Upper lobe of right lung (tissue), 1 donor: ENCODE measurements at regions not wholly inside any gene's neighbourhood (a gene's known extent, or its start where the extent isn't known, plus 50 kb on each side); places are given as distances from the start of the nearest gene placed in this dataset.

Source experiments
- ATAC-seq: fragments of 200-7000 bp; cut with Tn5 transposase; one replicate; pipeline ENCODE4 v1.9.1; 2020; ENCODE audit warnings: mild to moderate bottlenecking, moderate library complexity
- DNase-seq: peaks from one replicate; pipeline ENCODE4 v3.0.0-alpha.2; 2020
- H3K27ac ChIP-seq: fragments of 200-600 bp; one replicate; pipeline ENCODE4 v1.8.0; 2022
- H3K27me3 ChIP-seq: fragments of 200-600 bp; one replicate; pipeline ENCODE4 v1.8.0; 2022; ENCODE audit warnings: mild to moderate bottlenecking
- H3K36me3 ChIP-seq: fragments of 200-600 bp; one replicate; pipeline ENCODE4 v1.8.0; 2022
- H3K4me1 ChIP-seq: fragments of 200-600 bp; one replicate; pipeline ENCODE4 v1.8.0; 2022
- H3K4me3 ChIP-seq: fragments of 200-600 bp; one replicate; pipeline ENCODE4 v1.8.0; 2022; ENCODE audit warnings: mild to moderate bottlenecking
- H3K9me3 ChIP-seq: fragments of 200-600 bp; one replicate; pipeline ENCODE4 v1.8.0; 2022
- CTCF ChIP-seq: fragments of 200-600 bp; IDR thresholded peaks from one replicate; pipeline ENCODE4 v1.8.0; 2022; ENCODE audit warnings: antibody characterized with exemption
- intact Hi-C: fragments of 100-400 bp; cut with DNase I; formaldehyde crosslinking; loops from one replicate; pipeline ENCODE4 v1.11.0; 2022
- donor health status: DM: no; HTN: yes; CAD: no; lungs with severe emphysema.

GRCh38 chrY:8202837-8203236 is 1134.4 kb upstream of the TSPY4 start:
- Histone ChIP-seq H3K4me1 (no peaks in the 10 kb centered on the region), H3K27me3 (no peaks in the 10 kb centered on the region), H3K27ac (no peak overlapping the region), H3K9me3 (no peaks in the 10 kb centered on the region), H3K36me3 (no peaks in the 10 kb centered on the region), H3K4me3 (no peak overlapping the region)
- intact Hi-C loops = no loop called here
- no peak for TF ChIP-seq CTCF
- ATAC-seq (no peak), DNase-seq (no peak)

- no peaks in the 10 kb centered on the region for H3K9me3 ChIP-seq
- no peaks in the 10 kb centered on the region for H3K36me3 ChIP-seq
- DNase-seq (no peak), ATAC-seq (no peak)
- intact Hi-C loops = no loop called here
- no peak for TF ChIP-seq CTCF
- no peak overlapping the region for H3K4me3 ChIP-seq
- no peaks in the 10 kb centered on the region for H3K4me1 ChIP-seq
- H3K27me3 ChIP-seq = no peaks in the 10 kb centered on the region
- no peak overlapping the region for H3K27ac ChIP-seq
Observed at GRCh38 chrY:8241144-8241543, 1096.1 kb upstream of the TSPY4 start.

GRCh38 chrY:8273807-8274206 is 1063.5 kb upstream of the TSPY4 start:
- no peak for DNase-seq
- H3K4me3 ChIP-seq = no peak overlapping the region
- no peaks in the 10 kb centered on the region for H3K4me1 ChIP-seq
- no peaks in the 10 kb centered on the region for H3K36me3 ChIP-seq
- no peak for TF ChIP-seq CTCF
- ATAC-seq = no peak
- no peaks in the 10 kb centered on the region for H3K27me3 ChIP-seq
- H3K9me3 ChIP-seq = no peaks in the 10 kb centered on the region
- intact Hi-C loops = no loop called here
- H3K27ac ChIP-seq = no peak overlapping the region

- Histone ChIP-seq H3K36me3 (no peaks in the 10 kb centered on the region), H3K27ac (no peak overlapping the region), H3K9me3 (no peaks in the 10 kb centered on the region), H3K4me3 (no peak overlapping the region), H3K27me3 (no peaks in the 10 kb centered on the region), H3K4me1 (no peaks in the 10 kb centered on the region)
- intact Hi-C loops = no loop called here
- no peak for TF ChIP-seq CTCF
- DNase-seq (no peak), ATAC-seq (no peak)
Observed at GRCh38 chrY:8305021-8305420, 1032.2 kb upstream of the TSPY4 start.

GRCh38 chrY:8324113-8324512 is 1013.2 kb upstream of the TSPY4 start:
- no peaks in the 10 kb centered on the region for H3K4me1 ChIP-seq
- H3K36me3 ChIP-seq = no peaks in the 10 kb centered on the region
- H3K27ac ChIP-seq = no peak overlapping the region
- no peaks in the 10 kb centered on the region for H3K9me3 ChIP-seq
- H3K27me3 ChIP-seq = no peaks in the 10 kb centered on the region
- ATAC-seq (no peak), DNase-seq (no peak)
- H3K4me3 ChIP-seq = no peak overlapping the region
- intact Hi-C loops = no loop called here
- TF ChIP-seq CTCF = no peak

- no peak for TF ChIP-seq CTCF
- DNase-seq (no peak), ATAC-seq (no peak)
- Histone ChIP-seq H3K9me3 (no peaks in the 10 kb centered on the region), H3K27ac (no peak overlapping the region), H3K4me1 (no peaks in the 10 kb centered on the region), H3K27me3 (no peaks in the 10 kb centered on the region), H3K36me3 (no peaks in the 10 kb centered on the region), H3K4me3 (no peak overlapping the region)
- intact Hi-C loops = no loop called here
Observed at GRCh38 chrY:8326944-8327343, 1010.3 kb upstream of the TSPY4 start.
